SK-N-SH (cell line): ENCODE measurements at regions not wholly inside any gene's neighbourhood (a gene's known extent, or its start where the extent isn't known, plus 50 kb on each side); places are given as distances from the start of the nearest gene placed in this dataset.

Source experiments
- CTCF ChIA-PET: fragments of 300-600, 350-600 bp; formaldehyde crosslinking; extraction: SDS; loops from one replicate; lab custom pipeline; 2021; lab: Yijun Ruan, JAX
- POLR2A ChIA-PET: fragments of 350-600 bp; sonication (Branson Sonifier 250); formaldehyde crosslinking; extraction: SDS; loops from one replicate; lab custom pipeline; 2020; ENCODE audit warnings: antibody characterized with exemption, inconsistent platforms; lab: Yijun Ruan, JAX
- DNase-seq: peaks from one replicate; pipeline ENCODE4 v3.0.0; 2012
- H2AFZ ChIP-seq: fragments of 200-600 bp; sonication (generic); 2 replicates; pipeline ENCODE4 v1.8.1; 2016; ENCODE audit warnings: antibody characterized with exemption, mild to moderate bottlenecking, low read depth
- H3F3A ChIP-seq: fragments of 200-600 bp; sonication (generic); replicated peaks from 2 replicates; pipeline ENCODE3; 2016; ENCODE audit warnings: antibody characterized with exemption, mild to moderate bottlenecking; ENCODE audit not compliant: insufficient read depth
- H3K27ac ChIP-seq, 2 experiments: fragments of 200-500 bp in 1 of 2; fragments of 200-600 bp in 1 of 2; sonication (Bioruptor generic) in 1 of 2; sonication (generic), shearing (Covaris generic) in 1 of 2; 2 replicates each; pipeline versions ENCODE4 v1.5.1 to v1.6.1; 2014 to 2016; ENCODE audit warnings: low read depth in 2 of 2, inconsistent platforms in 1 of 2, low read length in 1 of 2, mild to moderate bottlenecking in 1 of 2, mixed read lengths in 1 of 2
- H3K27me3 ChIP-seq: fragments of 200-600 bp; sonication (generic), shearing (Covaris generic); 2 replicates; pipeline ENCODE4 v1.6.1; 2016; ENCODE audit warnings: mixed run types; ENCODE audit not compliant: insufficient read depth
- H3K36me3 ChIP-seq, 2 experiments: fragments of 200-500 bp in 1 of 2; fragments of 200-600 bp in 1 of 2; sonication (Bioruptor generic) in 1 of 2; sonication (generic) in 1 of 2; replicated peaks in 1 of 2; 2 replicates each; pipeline versions ENCODE3 to v1.5.1; 2014 to 2016; ENCODE audit warnings: low read length in 1 of 2, mild to moderate bottlenecking in 1 of 2; ENCODE audit not compliant: insufficient read depth in 2 of 2, control insufficient read depth in 1 of 2
- H3K4me1 ChIP-seq, 2 experiments: fragments of 200-500 bp in 1 of 2; fragments of 200-600 bp in 1 of 2; sonication (Bioruptor generic) in 1 of 2; sonication (generic), shearing (Covaris generic) in 1 of 2; 2 replicates each; pipeline versions ENCODE4 v1.5.1 to v1.6.1; 2014 to 2016; ENCODE audit warnings: low read depth in 1 of 2, low read length in 1 of 2, mixed run types in 1 of 2; ENCODE audit not compliant: insufficient read depth in 2 of 2, control insufficient read depth in 1 of 2
- H3K4me2 ChIP-seq: fragments of 200-600 bp; sonication (generic), shearing (Covaris generic); 2 replicates; pipeline ENCODE4 v1.6.1; 2017; ENCODE audit warnings: mixed run types
- H3K4me3 ChIP-seq, 2 experiments: fragments of 200-500 bp in 1 of 2; fragments of 200-600 bp in 1 of 2; sonication (Bioruptor generic) in 1 of 2; sonication (generic), shearing (Covaris generic) in 1 of 2; 2 replicates each; pipeline versions ENCODE4 v1.5.1 to v1.8.1; 2014 to 2016; ENCODE audit warnings: low read depth in 2 of 2, inconsistent platforms in 1 of 2, low read length in 1 of 2, mild to moderate bottlenecking in 1 of 2, mixed read lengths in 1 of 2, moderate library complexity in 1 of 2
- H3K79me2 ChIP-seq: fragments of 200-600 bp; sonication (generic); 2 replicates; pipeline ENCODE4 v1.8.1; 2017; ENCODE audit warnings: mild to moderate bottlenecking; ENCODE audit not compliant: insufficient read depth
- H3K9ac ChIP-seq: fragments of 200-600 bp; sonication (generic); 2 replicates; pipeline ENCODE4 v1.6.1; 2017; ENCODE audit warnings: mixed run types
- H3K9me2 ChIP-seq: fragments of 200-600 bp; sonication (generic); 2 replicates; pipeline ENCODE4 v1.6.1; 2017; ENCODE audit warnings: mixed run types
- H3K9me3 ChIP-seq: fragments of 200-600 bp; sonication (generic); 2 replicates; pipeline ENCODE4 v1.6.1; 2017; ENCODE audit warnings: mixed run types, mild to moderate bottlenecking, moderate library complexity
- H4K20me1 ChIP-seq: fragments of 200-600 bp; sonication (generic); 2 replicates; pipeline ENCODE4 v1.6.1; 2017; ENCODE audit warnings: mild to moderate bottlenecking, mixed run types; ENCODE audit not compliant: insufficient read depth
- CTCF ChIP-seq: fragments of 200-600 bp; sonication (generic); IDR thresholded peaks from 2 replicates; pipeline ENCODE4 v1.6.1; 2017; ENCODE audit warnings: antibody characterized with exemption, mild to moderate bottlenecking, moderate library complexity
- ELF1 ChIP-seq: IDR thresholded peaks from 2 replicates; pipeline ENCODE4 v1.4.0; 2012
- EP300 ChIP-seq, 2 experiments: IDR thresholded peaks; 2 replicates each; pipeline versions ENCODE4 v1.4.0 to v1.6.1; 2012; ENCODE audit warnings: borderline replicate concordance in 1 of 2, low read depth in 1 of 2, low read length in 1 of 2
- FOSL2 ChIP-seq: IDR thresholded peaks from 2 replicates; pipeline ENCODE4 v1.4.0; 2012; ENCODE audit warnings: low read depth, mild to moderate bottlenecking, moderate library complexity, borderline replicate concordance
- FOXJ3 ChIP-seq: sonication (generic); formaldehyde crosslinking; IDR thresholded peaks from 2 replicates; pipeline ENCODE4 v1.5.1; 2020; ENCODE audit warnings: mild to moderate bottlenecking, missing genetic modification reagents
- GABPA ChIP-seq: IDR thresholded peaks from 2 replicates; pipeline ENCODE4 v1.4.0; 2012; ENCODE audit warnings: low read depth, mild to moderate bottlenecking
- GATA2 ChIP-seq: sonication (generic); formaldehyde crosslinking; IDR thresholded peaks from 2 replicates; pipeline ENCODE4 v1.5.0; 2020; ENCODE audit warnings: mild to moderate bottlenecking, missing genetic modification reagents
- IRF3 ChIP-seq: fragments of 150-350 bp; IDR thresholded peaks from 2 replicates; pipeline ENCODE4 v1.6.1; 2016; ENCODE audit warnings: mild to moderate bottlenecking, low read depth, low read length
- JUND ChIP-seq: IDR thresholded peaks from 2 replicates; pipeline ENCODE4 v1.4.0; 2012
- MEF2A ChIP-seq: IDR thresholded peaks from 2 replicates; pipeline ENCODE4 v1.4.0; 2012; ENCODE audit warnings: low read depth, borderline replicate concordance
- MXI1 ChIP-seq: IDR thresholded peaks from 2 replicates; pipeline ENCODE4 v1.6.1; 2012; ENCODE audit warnings: mild to moderate bottlenecking, low read depth, low read length, improper control_type of control experiment
- POLR2AphosphoS5 ChIP-seq: IDR thresholded peaks from 2 replicates; pipeline ENCODE4 v1.6.1; 2012; ENCODE audit warnings: low read depth, low read length
- SMC3 ChIP-seq: IDR thresholded peaks from 2 replicates; pipeline ENCODE4 v1.6.1; 2012; ENCODE audit warnings: low read depth, low read length, improper control_type of control experiment
- TEAD4 ChIP-seq: IDR thresholded peaks from 2 replicates; pipeline ENCODE4 v1.4.0; 2012; ENCODE audit warnings: mild to moderate bottlenecking, borderline replicate concordance; ENCODE audit not compliant: insufficient read depth
- USF1 ChIP-seq: IDR thresholded peaks from 2 replicates; pipeline ENCODE4 v1.4.0; 2012; ENCODE audit warnings: low read depth, borderline replicate concordance
- YY1 ChIP-seq: IDR thresholded peaks from 2 replicates; pipeline ENCODE4 v1.4.0; 2012; ENCODE audit warnings: low read depth, mild to moderate bottlenecking
- ZBTB33 ChIP-seq: IDR thresholded peaks from 2 replicates; pipeline ENCODE4 v1.4.0; 2012; ENCODE audit warnings: low read depth, borderline replicate concordance
- WGBS: methylation state at CpG from one replicate; pipeline ENCODE4 v1.1.6; 2017; ENCODE audit warnings: low lambda C conversion rate; 5-methylcytosine and 5-hydroxymethylcytosine counted together

- no peak for TF ChIP-seq GATA2 (CRISPR knock-in tag)
Observed at GRCh38 chr11:80293293-80293692, 852.5 kb upstream of the TENM4 start (continued).

GRCh38 chr11:80284946-80285785 lies 844.3 kb upstream of the TENM4 start:
- ChIA-PET CTCF (no interaction called here), POLR2A (no interaction called here)
- no peak overlapping the region for H3K27ac ChIP-seq
- no peak overlapping the region for H3K4me3 ChIP-seq
- no peak for DNase-seq
- H4K20me1 ChIP-seq: no peaks in the 10 kb centered on the region
- no peaks in the 10 kb centered on the region for H3F3A ChIP-seq
- H2AFZ ChIP-seq: no peak overlapping the region
- no peak overlapping the region for H3K4me2 ChIP-seq
- no peaks in the 10 kb centered on the region for H3K9me2 ChIP-seq
- WGBS: 25% methylated on average over 3 of the region's 3 CpGs
- H3K27me3 ChIP-seq: no peaks in the 10 kb centered on the region
- H3K9me3 ChIP-seq: no peaks in the 10 kb centered on the region
- H3K9ac ChIP-seq: no peak overlapping the region
- H3K36me3 ChIP-seq: no peaks in the 10 kb centered on the region
- no peaks in the 10 kb centered on the region for H3K4me1 ChIP-seq
- TF ChIP-seq ELF1 (no peak), IRF3 (no peak), FOSL2 (no peak), GATA2 (CRISPR knock-in tag) (peak; percentile 59), GABPA (no peak), TEAD4 (no peak), MXI1 (no peak), USF1 (no peak)
- TF ChIP-seq, all 33 proteins: peak for 1
- H3K79me2 ChIP-seq: no peaks in the 10 kb centered on the region

- H3F3A ChIP-seq: no peaks in the 10 kb centered on the region
- POLR2A ChIA-PET: no interaction called here
- no peak overlapping the region for H3K4me3 ChIP-seq
- no peak overlapping the region for H2AFZ ChIP-seq
- no peaks in the 10 kb centered on the region for H4K20me1 ChIP-seq
- no peaks in the 10 kb centered on the region for H3K9me2 ChIP-seq
- 11% methylated on average over 2 of the region's 2 CpGs for WGBS
- CTCF ChIA-PET: no interaction called here
- no peak for DNase-seq
- no peak overlapping the region for H3K9ac ChIP-seq
- H3K79me2 ChIP-seq: no peaks in the 10 kb centered on the region
- no peak overlapping the region for H3K27ac ChIP-seq
- H3K4me1 ChIP-seq: no peaks in the 10 kb centered on the region
- no peaks in the 10 kb centered on the region for H3K9me3 ChIP-seq
- no peaks in the 10 kb centered on the region for H3K27me3 ChIP-seq
- no peaks in the 10 kb centered on the region for H3K36me3 ChIP-seq
- no peak overlapping the region for H3K4me2 ChIP-seq
- TF ChIP-seq POLR2AphosphoS5 (no peak), MEF2A (no peak), FOXJ3 (CRISPR knock-in tag) (no peak), EP300 (IDR thresholded peaks at IDR 0.05; ENCODE audit: borderline replicate concordance in 1 of 2, low read depth in 1 of 2, low read length in 1 of 2) (no peak), IRF3 (no peak), ZBTB33 (no peak), YY1 (no peak), JUND (no peak), SMC3 (no peak), USF1 (no peak), CTCF (no peak)
Observed at GRCh38 chr11:80282643-80283042, 841.8 kb upstream of the TENM4 start.
